Ovary (tissue), 3 donors: ENCODE measurements at regions not wholly inside any gene's neighbourhood (a gene's known extent, or its start where the extent isn't known, plus 50 kb on each side); places are given as distances from the start of the nearest gene placed in this dataset.

Experiments
- EP300 ChIP-seq: sonication (generic); formaldehyde crosslinking; IDR thresholded peaks from one replicate; pipeline ENCODE4 v1.6.1; 2017; ENCODE audit warnings: antibody characterized with exemption
- POLR2A ChIP-seq: fragments of 450-650 bp; IDR thresholded peaks from one replicate; pipeline ENCODE4 v1.6.1; 2017; ENCODE audit warnings: antibody characterized with exemption, mild to moderate bottlenecking, moderate library complexity
- TF ChIP-seq, protein P1 (sequence below), 3 donors: fragments of 450-650 bp in 2 of 3; fragments of 200-600 bp in 1 of 3; IDR thresholded peaks; one replicate each; pipeline versions ENCODE4 v1.5.1 to v1.8.0; 2016 to 2022; ENCODE audit warnings: antibody characterized with exemption in 3 of 3, mild to moderate bottlenecking in 1 of 3
- donor health status: DM: no; HTN: no; CAD: no.

DNA sequence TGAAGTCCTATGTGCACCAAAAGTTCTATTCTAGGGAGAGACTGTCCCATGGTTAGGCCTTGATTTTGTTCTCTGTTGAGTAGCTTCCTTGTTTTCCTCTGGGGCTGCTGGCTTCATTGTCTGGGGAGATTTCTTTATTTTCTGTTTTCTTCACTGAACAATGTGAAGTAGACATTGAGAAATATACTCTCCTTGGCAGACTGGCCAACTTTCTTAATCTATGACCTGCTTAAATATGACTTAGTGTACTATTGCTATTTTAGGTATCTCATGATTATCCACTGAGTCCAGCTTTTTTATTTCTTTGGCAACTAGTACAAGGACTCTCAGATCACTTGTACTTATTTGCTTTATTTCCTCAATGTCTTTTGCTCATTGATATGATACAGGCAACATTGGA lies 1594.6 kb downstream of the ARAP2 start:
- TF ChIP-seq POLR2A (no peak), EP300 (no peak)
- TF ChIP-seq, protein P1, sequence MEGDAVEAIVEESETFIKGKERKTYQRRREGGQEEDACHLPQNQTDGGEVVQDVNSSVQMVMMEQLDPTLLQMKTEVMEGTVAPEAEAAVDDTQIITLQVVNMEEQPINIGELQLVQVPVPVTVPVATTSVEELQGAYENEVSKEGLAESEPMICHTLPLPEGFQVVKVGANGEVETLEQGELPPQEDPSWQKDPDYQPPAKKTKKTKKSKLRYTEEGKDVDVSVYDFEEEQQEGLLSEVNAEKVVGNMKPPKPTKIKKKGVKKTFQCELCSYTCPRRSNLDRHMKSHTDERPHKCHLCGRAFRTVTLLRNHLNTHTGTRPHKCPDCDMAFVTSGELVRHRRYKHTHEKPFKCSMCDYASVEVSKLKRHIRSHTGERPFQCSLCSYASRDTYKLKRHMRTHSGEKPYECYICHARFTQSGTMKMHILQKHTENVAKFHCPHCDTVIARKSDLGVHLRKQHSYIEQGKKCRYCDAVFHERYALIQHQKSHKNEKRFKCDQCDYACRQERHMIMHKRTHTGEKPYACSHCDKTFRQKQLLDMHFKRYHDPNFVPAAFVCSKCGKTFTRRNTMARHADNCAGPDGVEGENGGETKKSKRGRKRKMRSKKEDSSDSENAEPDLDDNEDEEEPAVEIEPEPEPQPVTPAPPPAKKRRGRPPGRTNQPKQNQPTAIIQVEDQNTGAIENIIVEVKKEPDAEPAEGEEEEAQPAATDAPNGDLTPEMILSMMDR (IDR thresholded peaks at IDR 0.05), result no peak
